ENCODE measurements at regions not wholly inside any gene's neighbourhood (a gene's known extent, or its start where the extent isn't known, plus 50 kb on each side); places are given as distances from the start of the nearest gene placed in this dataset.
"Not testable (repeated sequence)": the region's sequence is repeated elsewhere in the genome, so short reads cannot be mapped to it uniquely, and the experiment has no call there.

DNA sequence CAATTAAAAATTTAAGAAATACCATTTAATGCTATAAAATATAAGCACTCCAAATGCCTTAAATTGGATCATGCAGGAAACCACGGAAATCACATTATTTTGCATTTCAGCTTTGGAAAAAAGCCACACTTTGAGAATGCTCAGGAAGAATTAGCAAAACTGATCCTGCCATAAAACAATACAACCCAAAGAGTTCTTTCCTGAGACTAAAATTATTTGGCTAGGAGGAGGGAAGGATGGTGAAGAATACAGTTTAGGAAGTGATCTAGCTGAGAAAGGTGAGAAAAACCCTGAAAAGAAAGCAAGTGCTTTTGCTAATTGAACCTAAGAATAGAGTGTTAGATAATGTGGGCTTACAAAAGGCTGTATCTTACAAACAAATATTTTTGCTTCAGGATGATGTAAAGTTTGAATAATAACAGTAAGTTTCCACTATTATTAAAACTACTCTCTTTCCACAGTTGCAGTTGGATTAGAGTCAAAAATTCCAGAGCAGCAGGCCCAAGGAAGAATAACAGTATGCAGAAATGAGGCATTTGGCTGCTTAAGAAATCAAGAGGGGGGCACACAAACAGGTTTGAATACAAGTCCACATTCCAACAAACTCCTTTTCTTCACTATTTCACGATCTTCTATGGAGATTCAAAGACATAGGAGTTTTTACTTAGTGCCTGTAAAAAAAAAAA lies 565.4 kb downstream of the RFPL4B start:
- TF ChIP-seq, protein P1, sequence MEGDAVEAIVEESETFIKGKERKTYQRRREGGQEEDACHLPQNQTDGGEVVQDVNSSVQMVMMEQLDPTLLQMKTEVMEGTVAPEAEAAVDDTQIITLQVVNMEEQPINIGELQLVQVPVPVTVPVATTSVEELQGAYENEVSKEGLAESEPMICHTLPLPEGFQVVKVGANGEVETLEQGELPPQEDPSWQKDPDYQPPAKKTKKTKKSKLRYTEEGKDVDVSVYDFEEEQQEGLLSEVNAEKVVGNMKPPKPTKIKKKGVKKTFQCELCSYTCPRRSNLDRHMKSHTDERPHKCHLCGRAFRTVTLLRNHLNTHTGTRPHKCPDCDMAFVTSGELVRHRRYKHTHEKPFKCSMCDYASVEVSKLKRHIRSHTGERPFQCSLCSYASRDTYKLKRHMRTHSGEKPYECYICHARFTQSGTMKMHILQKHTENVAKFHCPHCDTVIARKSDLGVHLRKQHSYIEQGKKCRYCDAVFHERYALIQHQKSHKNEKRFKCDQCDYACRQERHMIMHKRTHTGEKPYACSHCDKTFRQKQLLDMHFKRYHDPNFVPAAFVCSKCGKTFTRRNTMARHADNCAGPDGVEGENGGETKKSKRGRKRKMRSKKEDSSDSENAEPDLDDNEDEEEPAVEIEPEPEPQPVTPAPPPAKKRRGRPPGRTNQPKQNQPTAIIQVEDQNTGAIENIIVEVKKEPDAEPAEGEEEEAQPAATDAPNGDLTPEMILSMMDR (conservative IDR thresholded peaks at IDR 0.05; ENCODE audit: low read depth, low read length), result no peak
- H3K4me3 ChIP-seq (ENCODE audit: low read length), result no peak overlapping the region
- no peak for DNase-seq (ENCODE audit: low read depth)

DNA sequence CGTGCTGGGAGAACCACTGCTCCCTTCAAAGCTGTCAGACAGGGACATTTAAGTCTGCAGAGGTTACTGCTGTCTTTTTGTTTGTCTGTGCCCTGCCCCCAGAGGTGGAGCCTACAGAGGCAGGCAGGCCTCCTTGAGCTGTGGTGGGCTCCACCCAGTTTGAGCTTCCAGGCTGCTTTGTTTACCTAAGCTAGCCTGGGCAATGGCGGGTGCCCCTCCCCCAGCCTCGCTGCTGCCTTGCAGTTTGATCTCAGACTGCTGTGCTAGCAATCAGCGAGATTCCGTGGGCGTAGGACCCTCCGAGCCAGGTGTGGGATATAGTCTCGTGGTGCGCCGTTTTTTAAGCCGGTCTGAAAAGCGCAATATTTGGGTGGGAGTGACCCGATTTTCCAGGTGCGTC lies 572.6 kb downstream of the RFPL4B start:
- not testable (repeated sequence) for DNase-seq (ENCODE audit: low read depth); H3K4me3 ChIP-seq (ENCODE audit: low read length)

DNA sequence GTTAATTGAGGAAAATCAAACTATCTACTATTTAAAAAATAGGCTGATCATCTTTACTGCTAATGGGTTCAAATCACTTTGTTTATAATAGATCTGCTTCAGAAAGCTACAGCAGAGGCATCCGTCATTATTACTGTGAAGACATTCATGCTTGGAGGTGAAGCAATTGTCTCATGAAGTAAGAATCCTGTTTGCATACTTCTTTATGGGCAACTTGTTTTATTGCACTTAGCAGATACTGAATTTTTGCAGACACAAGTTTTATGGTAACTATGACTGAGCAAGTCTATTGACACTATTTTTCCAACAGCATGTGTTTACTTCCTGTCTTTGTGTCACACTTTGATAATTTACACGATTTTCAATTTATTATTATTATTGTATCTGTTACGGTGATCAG lies 573.9 kb downstream of the RFPL4B start:
- TF ChIP-seq, protein P1 (conservative IDR thresholded peaks at IDR 0.05; ENCODE audit: low read depth, low read length), result no peak
- no peak overlapping the region for H3K4me3 ChIP-seq (ENCODE audit: low read length)
- DNase-seq (ENCODE audit: low read depth), result no peak

DNA sequence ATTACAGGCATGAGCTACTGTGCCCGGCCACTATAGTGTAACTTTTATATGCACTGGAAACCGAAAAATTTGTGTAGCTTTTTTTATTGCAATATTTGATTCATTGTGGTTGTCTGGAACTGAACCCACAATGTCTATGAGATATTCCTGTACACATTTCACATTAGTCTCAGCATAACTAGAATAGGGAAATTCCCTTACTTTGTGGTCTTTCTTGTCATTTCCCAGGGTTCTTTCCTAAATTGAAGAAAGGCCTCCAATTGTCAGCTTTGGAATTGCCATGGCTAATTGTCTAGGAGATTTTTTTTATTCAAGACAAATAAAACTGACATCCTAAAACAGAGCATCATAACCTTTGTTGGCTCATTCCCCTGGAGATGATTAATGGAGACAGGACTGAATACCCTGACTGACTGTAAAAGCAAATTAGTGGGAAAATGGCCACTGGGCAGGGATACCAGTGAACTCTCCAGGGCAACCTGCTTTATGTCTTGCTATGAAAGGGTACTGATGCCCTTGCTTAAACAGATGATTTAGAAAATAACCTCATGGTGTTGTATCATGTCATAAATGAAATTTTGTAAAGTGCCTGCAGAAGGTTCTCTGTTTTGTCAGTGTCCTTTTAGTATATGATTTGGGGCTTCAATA lies 576.9 kb downstream of the RFPL4B start:
- H3K4me3 ChIP-seq (ENCODE audit: low read length), result no peak overlapping the region
- no peak for DNase-seq (ENCODE audit: low read depth)
- TF ChIP-seq, protein P1 (conservative IDR thresholded peaks at IDR 0.05; ENCODE audit: low read depth, low read length), result no peak

DNA sequence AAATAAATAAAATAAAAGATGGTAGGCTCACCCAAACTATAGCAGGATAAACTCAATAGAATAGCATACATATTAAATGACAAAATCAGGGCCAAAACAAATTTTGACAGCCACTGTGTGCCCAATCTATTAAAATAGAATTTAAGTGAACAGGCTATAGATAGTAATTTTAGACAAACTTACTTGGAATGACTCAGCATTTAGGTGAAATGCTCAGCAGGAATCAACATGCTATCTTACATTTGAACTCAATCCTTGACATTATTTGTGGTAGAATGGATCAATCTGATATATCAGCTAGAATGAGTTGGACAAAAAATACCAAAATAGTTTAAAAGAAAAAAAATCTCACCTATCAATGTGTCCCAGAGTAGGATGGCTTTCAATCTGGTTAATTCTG lies 578.6 kb downstream of the RFPL4B start:
- no peak for DNase-seq (ENCODE audit: low read depth)
- TF ChIP-seq, protein P1 (conservative IDR thresholded peaks at IDR 0.05; ENCODE audit: low read depth, low read length), result no peak
- no peak overlapping the region for H3K4me3 ChIP-seq (ENCODE audit: low read length)

DNA sequence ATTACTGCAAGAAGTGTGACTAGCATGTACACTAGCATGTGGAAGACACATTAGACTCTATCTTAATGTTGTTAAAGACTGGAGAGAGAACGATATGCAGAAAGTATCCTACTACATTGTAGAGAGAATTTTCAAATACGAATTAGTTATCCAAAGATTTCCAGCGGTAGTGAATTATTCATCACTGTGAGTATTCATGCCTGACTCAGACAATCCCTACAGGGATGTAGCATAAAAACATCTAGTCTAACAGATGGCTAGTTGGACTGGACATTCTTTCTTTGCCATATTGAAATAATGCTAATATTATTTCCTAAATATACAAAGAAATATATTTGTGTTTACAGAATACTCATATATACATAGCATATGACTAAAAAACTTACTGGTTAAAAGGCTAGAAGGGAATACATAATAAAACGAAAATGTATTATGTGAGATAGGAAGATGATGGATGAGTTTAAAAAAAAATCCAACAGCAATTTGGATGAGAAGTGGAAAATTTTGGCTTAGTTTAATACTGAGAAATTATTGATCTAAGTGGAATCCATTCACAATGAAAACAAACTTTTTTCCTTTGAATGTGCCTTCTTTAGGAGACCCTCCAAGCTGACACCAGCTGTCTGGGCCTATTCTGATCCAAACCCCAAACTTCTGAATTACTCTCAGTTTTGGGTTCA lies 580.7 kb downstream of the RFPL4B start:
- TF ChIP-seq, protein P1 (conservative IDR thresholded peaks at IDR 0.05; ENCODE audit: low read depth, low read length), result no peak
- H3K4me3 ChIP-seq (ENCODE audit: low read length), result no peak overlapping the region
- DNase-seq (ENCODE audit: low read depth), result no peak

DNA sequence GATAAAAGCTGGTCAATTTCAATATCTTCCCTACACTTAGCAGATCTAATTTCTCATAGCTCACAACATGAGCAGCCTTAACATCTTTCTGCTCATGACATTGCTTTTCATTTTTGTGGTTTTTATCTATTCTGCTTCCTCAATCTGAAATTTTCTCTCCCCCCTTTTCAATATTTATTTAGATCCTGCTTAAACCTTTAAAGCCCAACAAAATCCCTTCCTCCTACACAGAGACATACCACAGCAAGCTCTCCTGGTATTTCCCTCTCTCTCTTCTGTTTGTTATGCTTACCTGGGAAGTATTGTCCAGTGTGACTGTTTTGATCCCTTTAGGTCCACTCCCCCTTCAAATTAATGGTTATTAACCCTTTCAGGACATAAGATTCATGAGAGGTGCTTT lies 582.5 kb downstream of the RFPL4B start:
- H3K4me3 ChIP-seq (ENCODE audit: low read length), result no peak overlapping the region
- DNase-seq (ENCODE audit: low read depth), result no peak
- TF ChIP-seq, protein P1 (conservative IDR thresholded peaks at IDR 0.05; ENCODE audit: low read depth, low read length), result no peak

Data from retinal pigment epithelial cell (primary cell).